22Rv1 (cell line): ENCODE measurements at regions not wholly inside any gene's neighbourhood (a gene's known extent, or its start where the extent isn't known, plus 50 kb on each side); places are given as distances from the start of the nearest gene placed in this dataset.

Source experiments
- ZFX ChIP-seq: fragments of 450-650 bp; IDR thresholded peaks from 2 replicates; pipeline ENCODE4 v1.6.1; 2017; ENCODE audit warnings: antibody characterized with exemption, borderline replicate concordance
- TF ChIP-seq, protein P1 (sequence below): fragments of 450-650 bp; IDR thresholded peaks from 2 replicates; pipeline ENCODE4 v1.5.1; 2017; ENCODE audit warnings: mild to moderate bottlenecking

DNA sequence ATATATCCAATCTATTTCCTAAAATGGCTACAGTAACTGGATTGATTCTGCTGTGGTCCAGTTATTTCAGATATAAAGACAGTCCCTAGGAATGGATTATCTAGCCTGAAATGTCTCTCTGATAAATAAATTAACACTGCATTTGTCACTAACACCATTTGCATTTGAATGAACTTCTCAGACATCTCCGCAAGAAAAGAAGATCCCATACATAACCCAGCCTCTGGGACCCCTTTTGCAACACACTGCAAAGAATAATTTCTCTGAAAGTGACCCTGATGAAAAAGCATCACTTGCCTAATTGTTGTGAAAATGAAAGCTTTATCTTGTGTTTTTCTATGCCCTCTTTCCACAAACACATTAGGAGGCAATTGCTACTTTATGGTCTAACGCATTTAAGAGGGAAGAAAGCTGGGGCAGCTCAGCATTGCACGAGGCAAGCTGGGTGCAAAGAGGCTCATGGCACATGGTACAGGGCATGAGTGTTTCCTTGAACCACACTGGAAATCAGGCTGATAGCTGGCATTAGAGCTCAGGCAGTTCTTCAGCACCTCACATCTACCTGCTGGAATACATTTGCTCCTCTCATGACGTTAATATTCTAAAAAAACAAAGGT is 379.9 kb downstream of the IRS2 start:
- TF ChIP-seq, protein P1, sequence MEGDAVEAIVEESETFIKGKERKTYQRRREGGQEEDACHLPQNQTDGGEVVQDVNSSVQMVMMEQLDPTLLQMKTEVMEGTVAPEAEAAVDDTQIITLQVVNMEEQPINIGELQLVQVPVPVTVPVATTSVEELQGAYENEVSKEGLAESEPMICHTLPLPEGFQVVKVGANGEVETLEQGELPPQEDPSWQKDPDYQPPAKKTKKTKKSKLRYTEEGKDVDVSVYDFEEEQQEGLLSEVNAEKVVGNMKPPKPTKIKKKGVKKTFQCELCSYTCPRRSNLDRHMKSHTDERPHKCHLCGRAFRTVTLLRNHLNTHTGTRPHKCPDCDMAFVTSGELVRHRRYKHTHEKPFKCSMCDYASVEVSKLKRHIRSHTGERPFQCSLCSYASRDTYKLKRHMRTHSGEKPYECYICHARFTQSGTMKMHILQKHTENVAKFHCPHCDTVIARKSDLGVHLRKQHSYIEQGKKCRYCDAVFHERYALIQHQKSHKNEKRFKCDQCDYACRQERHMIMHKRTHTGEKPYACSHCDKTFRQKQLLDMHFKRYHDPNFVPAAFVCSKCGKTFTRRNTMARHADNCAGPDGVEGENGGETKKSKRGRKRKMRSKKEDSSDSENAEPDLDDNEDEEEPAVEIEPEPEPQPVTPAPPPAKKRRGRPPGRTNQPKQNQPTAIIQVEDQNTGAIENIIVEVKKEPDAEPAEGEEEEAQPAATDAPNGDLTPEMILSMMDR: no peak
- no peak for TF ChIP-seq ZFX
